UCSD-AML1 (cell line): ENCODE measurements at regions not wholly inside any gene's neighbourhood (a gene's known extent, or its start where the extent isn't known, plus 50 kb on each side); places are given as distances from the start of the nearest gene placed in this dataset.

Source experiments
- DNase-seq: peaks from one replicate; lab custom pipeline; 2025; ENCODE audit not compliant: unreplicated experiment; lab: John Stamatoyannopoulos, UW

DNA sequence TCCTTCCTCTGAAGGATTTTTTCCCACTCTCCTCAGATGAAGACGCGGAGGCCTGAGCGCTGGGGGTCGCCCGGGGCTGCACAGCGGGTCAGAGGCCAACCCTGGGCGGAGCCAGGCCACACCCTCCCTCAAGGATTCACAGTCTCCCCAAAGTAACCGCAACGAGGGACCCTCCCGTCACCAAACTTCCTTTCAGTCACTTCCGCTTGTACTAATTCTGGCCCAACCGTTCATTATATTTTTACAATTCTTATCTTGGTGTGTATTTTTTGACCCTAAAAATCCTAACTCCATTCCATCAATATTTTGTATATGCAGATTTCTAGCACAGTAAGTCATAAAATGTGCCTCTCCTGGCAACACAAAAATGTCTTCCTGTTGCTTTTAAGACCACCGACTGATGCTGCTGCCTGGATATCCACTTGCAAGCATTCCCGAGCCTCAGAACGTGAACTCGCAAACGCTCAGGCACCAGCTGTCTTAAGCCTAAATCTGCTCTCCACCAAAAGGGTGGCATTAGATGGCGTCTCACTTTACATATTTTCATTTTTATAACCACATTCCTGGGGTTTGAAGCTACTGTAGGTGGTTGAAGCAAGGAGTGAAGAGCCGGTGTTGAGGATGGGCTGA lies 128.0 kb downstream of the DLL1 start:
- DNase-seq: peak; percentile 45

DNA sequence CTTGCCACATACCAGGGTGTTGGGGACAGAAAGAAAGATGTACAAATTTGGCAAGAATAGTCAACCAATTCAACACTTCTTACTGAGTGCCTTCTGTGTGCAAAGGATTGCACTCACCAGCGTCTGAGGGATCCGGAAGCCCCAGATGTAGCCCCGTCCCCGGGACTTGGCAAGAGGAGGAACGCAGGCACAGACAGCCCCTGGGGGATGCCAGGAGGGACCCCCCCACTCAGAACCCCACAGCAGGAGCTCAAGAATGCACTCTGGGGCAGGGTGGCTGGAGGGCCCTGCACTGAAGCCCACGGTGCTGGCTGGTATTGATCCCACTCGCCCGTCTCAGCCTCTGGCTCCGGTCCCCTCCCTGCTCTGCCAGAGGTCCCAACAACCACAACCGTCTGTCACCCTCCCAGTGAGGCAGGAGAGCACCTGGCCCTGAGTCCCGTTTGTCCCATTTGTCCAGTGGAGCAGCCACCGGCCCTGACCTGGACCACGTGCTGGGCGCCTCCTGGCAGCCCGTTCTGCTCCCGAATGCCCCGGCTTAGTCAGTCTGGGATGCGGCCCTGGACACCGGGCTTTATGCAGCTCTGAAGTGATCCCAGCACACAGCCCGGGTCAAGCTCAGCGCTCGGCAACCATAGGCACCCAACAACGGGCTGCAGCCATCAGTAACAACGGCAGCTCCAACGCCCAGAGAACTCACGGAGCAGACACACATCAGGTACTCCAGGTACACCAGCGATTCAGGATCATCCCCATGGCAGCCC lies 128.7 kb downstream of the DLL1 start:
- DNase-seq: no peak

- no peak for DNase-seq
Observed at GRCh38 chr6:170160628-170161611, 130.0 kb downstream of the DLL1 start.

- no peak for DNase-seq
Observed at GRCh38 chr6:170160031-170160627, 130.7 kb downstream of the DLL1 start.

DNA sequence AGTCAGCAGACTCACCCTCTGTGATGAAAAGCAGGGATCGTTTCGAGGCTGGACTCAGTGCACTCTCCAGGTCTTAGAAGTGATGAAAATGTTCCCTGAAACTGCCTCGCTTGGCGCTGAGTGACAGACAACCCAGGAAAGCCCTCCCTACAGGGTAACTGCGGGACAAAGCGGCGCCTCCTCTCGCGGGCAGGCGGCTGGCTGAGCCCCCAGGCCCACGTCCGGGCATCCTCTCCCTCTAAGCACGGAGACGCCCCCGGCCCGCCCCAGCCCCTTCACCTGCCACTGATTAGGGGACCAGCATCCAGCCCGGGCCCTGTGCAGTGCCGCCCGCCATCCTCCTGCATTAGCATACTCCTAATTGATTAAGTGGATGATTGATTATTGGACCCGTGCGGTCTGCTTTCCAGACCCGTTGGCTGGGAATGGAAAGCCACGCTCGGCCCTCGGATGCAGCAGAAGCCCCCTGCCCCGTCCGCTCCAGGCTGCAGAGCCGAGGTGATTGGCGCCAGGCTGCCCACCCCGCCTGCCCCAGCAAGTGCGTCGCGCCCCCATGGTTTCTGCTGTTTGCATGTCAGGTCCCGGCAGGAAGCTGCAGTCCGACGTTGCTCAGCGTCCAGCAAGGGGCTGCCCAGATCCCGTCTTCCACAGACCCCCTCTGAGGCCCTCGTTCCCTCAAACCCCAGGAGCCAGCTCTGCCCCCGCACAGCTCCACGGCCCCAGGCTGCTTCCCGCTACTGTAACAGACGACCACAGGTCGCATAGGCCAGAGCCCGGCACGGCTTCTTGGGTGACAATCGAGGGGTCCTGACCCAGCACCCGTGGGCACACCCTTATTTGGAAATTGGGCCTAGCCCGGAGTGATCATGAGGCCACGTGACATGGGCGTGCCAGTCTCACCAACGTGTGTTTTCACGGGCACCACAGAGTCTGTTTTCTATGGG lies 131.6 kb downstream of the DLL1 start:
- no peak for DNase-seq

DNA sequence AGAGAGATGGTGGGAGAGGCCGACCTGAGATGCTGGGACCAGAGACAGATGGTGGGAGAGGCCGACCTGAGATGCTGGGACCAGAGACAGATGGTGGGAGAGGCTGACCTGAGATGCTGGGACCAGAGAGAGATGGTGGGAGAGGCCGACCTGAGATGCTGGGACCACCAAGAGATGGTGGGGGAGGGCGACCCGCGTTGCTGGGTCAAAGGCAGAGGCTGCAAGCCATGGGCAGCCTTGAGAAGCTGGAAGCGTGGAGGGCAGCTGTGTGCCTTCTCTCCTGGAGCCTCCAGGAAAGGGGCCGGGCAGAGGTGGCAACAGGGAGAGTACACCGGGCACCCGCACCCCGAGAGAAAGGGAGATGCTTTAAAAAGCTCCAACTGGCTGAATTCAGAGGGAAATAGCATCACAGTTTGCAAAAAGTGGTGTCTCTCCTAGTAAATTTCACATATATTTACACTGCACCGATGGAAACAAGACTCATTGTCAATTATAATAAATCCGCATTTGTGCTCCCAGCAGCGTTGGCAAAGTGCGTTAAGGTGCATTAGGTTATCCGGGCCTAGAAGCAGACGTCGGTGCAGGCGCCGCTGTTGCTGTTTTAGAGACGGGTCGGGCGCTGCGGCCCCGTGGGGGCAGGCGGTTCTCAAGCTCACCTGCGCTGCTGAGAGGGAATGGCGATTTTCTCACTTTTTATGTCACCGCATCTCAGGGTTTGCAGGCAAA lies 132.4 kb downstream of the DLL1 start:
- no peak for DNase-seq

GRCh38 chr6:170157567-170158218 lies 133.2 kb downstream of the DLL1 start:
- DNase-seq: no peak

GRCh38 chr6:170156448-170157375 lies 134.2 kb downstream of the DLL1 start:
- DNase-seq: no peak

- no peak for DNase-seq
Observed at GRCh38 chr6:170155464-170156196, 135.2 kb downstream of the DLL1 start.

GRCh38 chr6:170153436-170154319 lies 137.2 kb downstream of the DLL1 start:
- no peak for DNase-seq

DNA sequence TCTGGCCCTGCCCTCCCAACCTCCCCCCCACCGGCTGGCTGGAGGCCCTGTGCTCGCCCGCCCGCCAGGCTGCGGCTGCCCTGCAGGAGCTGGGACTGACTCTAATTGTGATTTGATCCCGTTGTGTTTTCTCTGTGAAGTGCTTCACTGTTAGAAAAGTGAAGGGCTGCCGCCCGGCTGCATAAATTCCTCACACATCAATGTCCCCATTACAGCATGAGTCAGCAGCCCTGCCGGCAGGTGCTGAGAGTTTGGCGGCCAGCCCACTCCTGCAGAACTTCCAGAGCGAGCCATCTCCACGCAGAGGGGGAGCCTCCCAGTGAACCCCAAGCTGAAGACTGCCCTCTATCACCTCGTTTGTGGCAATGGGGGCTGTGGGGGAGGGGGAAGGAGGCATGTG lies 137.9 kb downstream of the DLL1 start:
- DNase-seq: no peak

DNA sequence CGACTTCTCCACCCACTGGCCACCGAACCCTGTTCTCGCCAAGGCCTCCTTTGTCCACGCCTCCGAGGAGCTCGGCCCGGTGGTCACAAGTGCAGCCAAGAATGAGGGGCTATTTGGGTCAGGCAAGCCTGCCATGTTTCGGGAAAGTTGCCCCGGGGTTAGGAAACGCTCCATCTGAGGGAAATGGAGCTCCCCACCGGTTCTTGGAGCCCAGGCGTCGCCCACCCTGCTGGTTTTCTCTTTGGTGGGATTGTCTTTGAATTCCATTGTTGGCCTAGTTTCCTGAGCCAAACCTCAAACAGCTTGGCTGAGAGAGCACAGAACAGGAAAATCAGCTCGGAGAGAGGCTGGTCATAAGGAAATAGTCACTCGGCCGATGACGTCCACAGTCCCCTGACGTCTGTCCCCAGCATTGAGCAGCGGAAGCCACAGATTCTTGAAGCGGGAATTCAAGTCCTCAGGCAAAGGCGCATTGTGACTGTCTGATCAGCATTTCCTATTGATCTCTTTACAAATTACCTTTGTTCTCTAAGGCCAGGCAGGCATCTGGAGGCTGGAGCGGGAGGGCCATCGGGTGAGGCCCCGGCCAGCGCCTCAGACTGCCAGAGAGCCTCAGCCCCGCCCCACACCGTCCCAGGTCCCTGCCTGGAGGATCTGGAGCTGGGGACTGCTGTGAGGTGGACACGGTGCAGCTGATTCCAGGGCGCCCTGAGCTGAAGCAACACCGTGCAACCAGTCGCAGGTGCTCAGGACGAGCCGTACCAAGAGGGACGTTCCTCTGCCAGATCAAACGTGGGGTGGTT lies 138.6 kb downstream of the DLL1 start:
- no peak for DNase-seq

DNA sequence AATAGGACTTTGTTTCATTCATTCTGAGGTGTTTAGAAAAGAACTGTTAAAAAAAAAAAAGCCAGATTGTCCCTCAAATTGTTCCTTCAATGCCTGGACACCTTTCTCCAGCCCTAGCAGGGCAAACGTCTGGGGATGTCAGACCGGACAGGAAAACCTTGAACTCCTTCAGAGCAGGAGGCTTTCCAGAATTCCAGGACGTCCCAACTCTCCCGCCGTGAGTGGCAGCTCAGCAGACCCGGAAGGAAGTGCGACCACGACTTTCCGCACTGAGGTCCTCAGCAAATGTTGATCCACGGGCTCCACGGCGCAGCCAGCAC lies 139.1 kb downstream of the DLL1 start:
- peak; percentile 27 for DNase-seq

GRCh38 chr6:170151321-170151771 lies 139.5 kb downstream of the DLL1 start:
- no peak for DNase-seq

DNA sequence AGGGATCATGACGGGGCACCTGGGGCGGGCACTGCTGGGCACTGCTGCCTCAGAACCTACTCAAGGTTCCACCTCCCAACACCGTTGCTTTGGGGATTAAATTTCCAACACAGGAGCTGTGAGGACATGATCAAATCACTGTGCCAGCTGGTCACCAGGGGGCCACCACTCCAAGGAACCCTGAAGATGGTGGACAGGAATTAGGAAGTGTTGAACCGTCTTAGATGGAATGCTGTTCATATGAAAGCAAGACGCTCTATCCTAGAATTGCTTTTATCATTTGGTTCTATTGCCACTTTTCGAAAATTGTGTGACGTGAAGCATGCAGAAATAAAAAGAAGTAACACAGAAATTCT lies 140.3 kb downstream of the DLL1 start:
- DNase-seq: no peak
